ENCODE measurements at regions not wholly inside any gene's neighbourhood (a gene's known extent, or its start where the extent isn't known, plus 50 kb on each side); places are given as distances from the start of the nearest gene placed in this dataset.

- no peaks in the 10 kb centered on the region for H3K27me3 ChIP-seq (ENCODE audit: insufficient read depth, low read length)
- no CpG with 5 or more reads among the region's 4 CpGs for WGBS (ENCODE audit: extremely low coverage, insufficient read length, low lambda C conversion rate)
Measured at GRCh38 chr15:61701455-61701854, 358.8 kb downstream of the VPS13C start.

More at GRCh38 chr15:61701455-61701854, 358.8 kb downstream of the VPS13C start:
- Histone ChIP-seq H2BK15ac (ENCODE audit: low read depth, low read length) (no peak overlapping the region), H2BK12ac (ENCODE audit: insufficient read length, low read depth, low read length) (no peak overlapping the region), H3K4me1 (ENCODE audit: insufficient read depth, low read length) (no peaks in the 10 kb centered on the region), H2BK5ac (ENCODE audit: insufficient read length, low read length) (no peak overlapping the region), H3K79me2 (ENCODE audit: insufficient read depth, low read length) (no peaks in the 10 kb centered on the region), H3K4me2 (ENCODE audit: insufficient read depth, insufficient read length, low read length) (no peak overlapping the region), H3K14ac (ENCODE audit: insufficient read depth, low read length) (no peak overlapping the region), H3K23ac (ENCODE audit: insufficient read length, low read depth, low read length) (no peak overlapping the region), H3K56ac (ENCODE audit: insufficient read length, low read depth, low read length) (no peak overlapping the region), H3K27ac (ENCODE audit: insufficient read length, low read depth, low read length) (no peak overlapping the region), H4K8ac (replicated peaks; ENCODE audit: insufficient read length, low read depth, low read length) (no peak overlapping the region), H2AFZ (ENCODE audit: low read length) (no peak overlapping the region), H3K23me2 (ENCODE audit: insufficient read length, low read depth, low read length, poor library complexity, severe bottlenecking) (no peaks in the 10 kb centered on the region), H2AK5ac (ENCODE audit: insufficient read length, low read length) (no peak overlapping the region), H4K91ac (ENCODE audit: insufficient read length, low read depth, low read length) (no peak overlapping the region), H4K20me1 (ENCODE audit: control insufficient read depth, insufficient read depth, insufficient read length) (no peaks in the 10 kb centered on the region), H2BK20ac (ENCODE audit: low read depth, low read length, poor library complexity, severe bottlenecking) (no peak overlapping the region), H4K5ac (ENCODE audit: insufficient read length, low read depth, low read length) (no peak overlapping the region), H3K9me3 (ENCODE audit: control insufficient read depth, low read depth, low read length) (no peaks in the 10 kb centered on the region), H3K18ac (ENCODE audit: insufficient read length, low read depth, low read length) (no peak overlapping the region), H3K79me1 (ENCODE audit: insufficient read depth, low read depth, low read length, poor library complexity, severe bottlenecking) (no peaks in the 10 kb centered on the region), H3T11ph (ENCODE audit: low read length) (no peak overlapping the region), H3K4ac (ENCODE audit: low read depth, low read length) (no peak overlapping the region), H2BK120ac (ENCODE audit: low read depth, low read length, poor library complexity, severe bottlenecking) (no peak overlapping the region), H3K9ac (ENCODE audit: extremely low read depth, insufficient read length, low read length) (no peak overlapping the region)
- Mint-ChIP-seq H3K9me3 (no peaks in the 10 kb centered on the region; a peak in 1 of 5 replicates), H3K4me1 (peaks cover 7 to 14% of the 10 kb centered on the region in 2 experiments), H3K4me3 (no peak overlapping the region), H3K27me3 (ENCODE audit: low read depth) (no peaks in the 10 kb centered on the region), H3K27ac (no peak overlapping the region), H3K36me3 (ENCODE audit: insufficient read depth in 1 of 3, low read depth in 3 of 3) (peaks cover 0 to 1% (median 0%) of the 10 kb centered on the region in 3 experiments; a peak in 1 of 7 replicates)
- no peak for TF ChIP-seq CTCF (conservative IDR thresholded peaks at IDR 0.05)
- DNase-seq: no peak
